SHP77 treated with DMSO at 0.1 percent for 48 hours (cell line): ENCODE measurements at regions not wholly inside any gene's neighbourhood (a gene's known extent, or its start where the extent isn't known, plus 50 kb on each side); places are given as distances from the start of the nearest gene placed in this dataset.

Experiments used
- DNase-seq: peaks from one replicate; lab custom pipeline; 2025; lab: John Stamatoyannopoulos, UW

- DNase-seq: no peak
These were observed 438.0 kb downstream of the DTHD1 start for GRCh38 chr4:36719425-36719824.

GRCh38 chr4:36722986-36723385, 441.6 kb downstream of the DTHD1 start:
- no peak for DNase-seq

GRCh38 chr4:36734334-36734733, 452.9 kb downstream of the DTHD1 start:
- DNase-seq: peak; percentile 59

- DNase-seq: no peak
These were observed 456.3 kb downstream of the DTHD1 start for GRCh38 chr4:36737691-36738090.

GRCh38 chr4:36740796-36741310, 459.4 kb downstream of the DTHD1 start:
- DNase-seq: no peak

GRCh38 chr4:36747277-36748129, 466.1 kb downstream of the DTHD1 start:
- no peak for DNase-seq

GRCh38 chr4:36753048-36753447, 471.6 kb downstream of the DTHD1 start:
- no peak for DNase-seq

- DNase-seq: no peak
These were observed 476.3 kb downstream of the DTHD1 start for GRCh38 chr4:36757580-36758311.

- no peak for DNase-seq
These were observed 477.1 kb downstream of the DTHD1 start for GRCh38 chr4:36758312-36759178.

GRCh38 chr4:36761607-36762006, 480.2 kb downstream of the DTHD1 start:
- DNase-seq: no peak

GRCh38 chr4:36763814-36764213, 480.7 kb upstream of the NWD2 start:
- DNase-seq: no peak

GRCh38 chr4:36767596-36767995, 476.9 kb upstream of the NWD2 start:
- DNase-seq: no peak

- DNase-seq: peak; percentile 32
These were observed 473.0 kb upstream of the NWD2 start for GRCh38 chr4:36771411-36772153.

- no peak for DNase-seq
These were observed 472.4 kb upstream of the NWD2 start for GRCh38 chr4:36772154-36772516.

GRCh38 chr4:36773467-36773866, 471.1 kb upstream of the NWD2 start:
- DNase-seq: no peak

- no peak for DNase-seq
These were observed 469.0 kb upstream of the NWD2 start for GRCh38 chr4:36775544-36775943.

- DNase-seq: no peak
These were observed 464.9 kb upstream of the NWD2 start for GRCh38 chr4:36779601-36780000.

GRCh38 chr4:36785973-36786372, 458.6 kb upstream of the NWD2 start:
- peak; percentile 77 for DNase-seq

GRCh38 chr4:36786519-36786918, 458.0 kb upstream of the NWD2 start:
- DNase-seq: peak; percentile 15

- DNase-seq: no peak
These were observed 449.8 kb upstream of the NWD2 start for GRCh38 chr4:36794716-36795115.

GRCh38 chr4:36812149-36812548, 432.4 kb upstream of the NWD2 start:
- no peak for DNase-seq
